ENCODE measurements at regions not wholly inside any gene's neighbourhood (a gene's known extent, or its start where the extent isn't known, plus 50 kb on each side); places are given as distances from the start of the nearest gene placed in this dataset.
A peak's percentile ranks its signal among the peaks of the same experiment; 100 is the strongest.
"Not testable (repeated sequence)": the region's sequence is repeated elsewhere in the genome, so short reads cannot be mapped to it uniquely, and the experiment has no call there.

DNA sequence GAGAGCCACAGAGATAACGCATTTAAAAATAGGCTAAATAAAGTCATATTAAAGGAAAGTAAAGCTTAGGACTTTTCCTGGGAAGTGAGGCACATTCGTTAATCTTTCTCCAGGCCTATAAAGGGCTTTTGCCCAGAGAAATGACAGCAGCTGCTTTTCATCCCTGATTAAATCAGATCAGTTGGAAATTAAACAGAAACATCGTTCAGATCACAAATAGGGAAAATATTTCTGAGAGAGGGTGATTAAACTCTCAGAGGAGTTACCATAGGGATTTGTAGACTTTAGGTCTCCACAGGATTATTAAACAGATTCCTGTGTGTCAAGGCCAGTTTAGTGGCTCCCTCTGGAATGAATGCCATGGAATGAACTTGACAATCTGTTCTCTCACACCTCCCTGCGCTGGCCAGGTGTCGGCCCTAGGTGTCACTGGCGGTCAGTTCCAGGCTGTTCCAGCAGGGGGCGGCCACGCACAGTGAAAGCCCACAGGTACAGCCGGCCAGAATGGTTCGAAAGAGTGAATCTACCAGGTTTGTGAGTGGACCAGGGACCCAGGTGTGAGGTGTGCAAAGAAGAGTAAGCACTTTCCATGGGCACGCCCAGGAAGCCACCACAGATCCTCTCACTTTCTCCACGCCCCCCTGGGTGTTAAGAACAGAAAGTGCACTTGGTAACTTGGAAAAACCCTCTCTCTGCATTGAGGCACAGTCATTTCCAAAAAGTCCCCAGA, 253.0 kb upstream of the RASGRP1 start:
- DNase-seq, result peak; percentile 58 to 74 (median 62)

DNA sequence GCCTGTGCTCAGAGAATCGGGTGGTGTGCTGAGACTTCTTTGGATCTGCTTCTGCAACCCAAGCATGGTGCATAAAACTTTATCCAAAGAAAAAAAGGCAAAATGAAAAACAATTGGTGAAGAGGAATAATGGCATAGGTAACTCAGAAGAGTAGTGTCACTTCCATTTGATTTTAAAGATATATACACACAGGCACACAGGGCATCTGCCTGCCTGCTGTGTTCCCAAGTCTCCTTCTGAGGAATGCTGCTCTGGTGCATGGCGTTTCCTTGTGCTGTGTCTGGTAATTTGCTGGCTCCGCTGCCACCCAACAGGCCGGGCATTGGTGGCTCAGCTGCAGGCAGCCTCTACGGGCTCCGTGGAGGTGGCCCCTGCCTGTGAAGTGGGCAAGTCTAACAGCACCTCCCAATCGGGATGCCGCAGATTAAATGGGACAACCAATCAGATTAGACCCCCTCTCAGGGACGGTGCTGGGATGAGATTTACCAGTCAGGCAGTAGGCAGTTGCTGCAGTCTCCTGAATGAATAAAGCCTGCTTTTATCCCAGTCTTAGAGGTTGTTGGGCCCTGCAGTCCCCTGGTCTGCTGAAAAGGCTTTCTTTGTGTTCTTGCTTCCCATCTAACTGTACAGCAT, 253.7 kb upstream of the RASGRP1 start:
- DNase-seq, result no peak

DNA sequence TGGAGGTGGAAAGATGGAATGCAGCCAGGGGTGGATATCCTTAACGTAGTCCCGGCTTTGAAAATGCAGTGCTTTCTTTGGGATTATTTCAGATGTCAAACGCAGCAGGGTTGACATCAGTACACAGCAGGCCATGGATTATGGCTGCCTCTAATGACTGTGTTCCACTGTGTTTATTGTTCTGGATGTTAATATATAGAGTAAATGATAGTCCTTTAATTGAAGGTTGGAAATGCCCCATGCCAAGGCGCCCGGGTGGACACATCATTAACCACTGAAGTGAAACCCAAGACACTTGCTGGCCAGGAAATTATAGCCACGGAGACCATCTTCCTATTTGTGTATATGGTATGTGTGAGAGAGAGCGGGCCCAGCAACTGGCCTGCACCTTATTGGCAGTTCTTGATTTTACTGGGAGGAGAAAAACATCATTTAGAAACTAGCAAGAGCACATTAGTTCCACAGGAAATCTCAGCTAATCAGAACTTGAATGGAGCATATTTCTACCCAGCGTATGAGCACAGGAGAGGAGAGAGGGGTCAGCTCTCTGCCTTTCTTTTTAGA, 254.9 kb upstream of the RASGRP1 start:
- DNase-seq, result no peak

DNA sequence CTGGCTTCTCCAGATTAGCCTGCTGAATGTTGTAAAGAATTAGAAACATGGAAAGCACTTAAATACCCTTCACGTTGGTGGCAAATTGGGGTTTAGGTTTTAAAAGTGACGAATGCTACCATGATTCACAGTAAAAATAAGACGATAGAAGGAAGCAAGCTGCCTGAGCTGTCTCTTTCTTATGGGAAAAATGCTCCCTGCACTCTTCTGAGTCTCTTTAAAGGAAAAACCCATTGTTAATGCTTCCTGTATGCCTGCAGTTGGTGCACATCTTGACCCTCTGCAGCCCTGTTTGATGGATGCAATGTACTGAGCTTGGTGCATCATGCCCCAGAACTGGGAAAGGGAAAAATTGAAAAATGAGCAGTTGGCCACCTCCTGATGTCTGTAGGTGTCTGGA, 258.6 kb upstream of the RASGRP1 start:
- DNase-seq, result no peak

DNA sequence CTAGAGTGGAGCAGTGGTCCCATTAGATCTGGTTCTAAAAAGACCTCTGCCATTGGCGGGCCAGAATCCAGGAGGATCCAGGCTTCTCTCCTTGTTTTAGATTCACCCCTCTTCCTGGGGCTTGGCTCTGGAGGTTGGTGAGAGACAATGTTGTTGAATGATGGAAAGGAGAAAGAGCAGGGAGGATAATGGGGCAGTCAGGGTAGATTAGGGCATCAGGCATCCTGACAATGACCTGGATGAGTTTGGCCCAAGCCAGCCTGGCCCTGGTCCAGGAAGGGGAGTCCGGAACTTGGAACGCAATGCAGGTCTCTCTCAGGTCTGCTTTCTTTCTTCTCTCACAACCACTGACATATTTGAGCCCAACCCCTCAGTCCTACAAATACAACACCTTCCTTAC, 260.1 kb upstream of the RASGRP1 start:
- DNase-seq, result no peak

DNA sequence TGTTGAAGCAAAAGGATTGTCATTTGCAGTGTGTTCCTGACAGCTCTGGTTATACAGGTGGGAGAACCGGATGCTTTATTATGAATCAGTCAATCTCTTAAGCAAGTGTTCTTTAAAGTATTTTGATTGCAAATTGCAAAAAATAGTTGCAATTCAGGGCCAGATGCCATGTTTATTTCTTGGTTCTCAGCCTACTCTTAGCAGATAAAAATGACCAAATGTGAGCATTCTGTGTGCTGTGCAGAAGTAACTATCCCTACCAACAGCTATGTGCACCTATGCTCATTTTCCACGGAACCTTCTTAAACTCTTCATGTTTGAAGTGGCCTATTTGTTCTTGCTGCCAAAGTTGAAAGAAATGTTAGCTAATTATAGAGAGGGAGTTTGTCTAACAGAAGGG, 262.3 kb upstream of the RASGRP1 start:
- DNase-seq, result no peak

DNA sequence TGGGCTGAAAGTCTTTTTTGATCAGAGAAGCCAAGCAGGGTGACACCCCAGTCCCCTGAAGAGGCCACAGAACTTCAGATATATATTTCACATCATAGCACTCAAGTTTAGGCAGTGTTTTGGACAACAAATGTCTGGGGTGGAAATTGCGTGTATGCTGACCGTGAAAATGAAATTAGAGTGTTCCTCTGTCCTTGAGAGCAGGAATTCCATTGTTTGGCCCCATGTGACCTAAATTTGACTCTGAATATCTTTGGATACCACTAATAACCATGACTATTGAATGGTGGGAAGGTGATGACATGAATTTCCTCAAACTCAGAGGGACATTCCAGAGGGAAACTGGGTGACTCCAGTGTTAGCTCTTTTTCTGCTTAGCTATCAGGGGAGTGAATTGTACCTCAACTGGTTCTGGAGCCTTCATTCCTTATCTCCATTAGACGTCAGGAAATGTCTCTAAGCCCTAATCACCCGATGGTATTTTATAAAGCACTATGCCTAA, 263.5 kb upstream of the RASGRP1 start:
- DNase-seq, result no peak

DNA sequence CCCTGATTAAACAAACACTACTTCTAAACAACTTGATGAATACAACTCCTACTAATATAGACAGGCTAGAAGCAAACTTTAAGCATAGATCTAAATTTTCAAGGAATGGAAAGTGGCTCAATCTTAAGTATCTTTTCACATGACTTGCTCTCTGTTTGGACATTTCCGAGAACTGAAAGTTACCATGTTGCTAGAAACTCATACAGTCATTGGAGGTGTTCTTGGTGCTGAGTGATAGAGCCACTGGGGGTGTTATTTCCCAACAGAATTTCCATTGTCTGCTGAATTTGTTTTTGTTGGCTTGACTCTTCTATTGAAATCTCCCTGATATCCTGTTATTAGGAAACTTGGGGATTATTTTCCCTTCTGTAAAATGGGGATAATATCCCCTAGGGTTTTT, 264.5 kb upstream of the RASGRP1 start:
- DNase-seq, result no peak

DNA sequence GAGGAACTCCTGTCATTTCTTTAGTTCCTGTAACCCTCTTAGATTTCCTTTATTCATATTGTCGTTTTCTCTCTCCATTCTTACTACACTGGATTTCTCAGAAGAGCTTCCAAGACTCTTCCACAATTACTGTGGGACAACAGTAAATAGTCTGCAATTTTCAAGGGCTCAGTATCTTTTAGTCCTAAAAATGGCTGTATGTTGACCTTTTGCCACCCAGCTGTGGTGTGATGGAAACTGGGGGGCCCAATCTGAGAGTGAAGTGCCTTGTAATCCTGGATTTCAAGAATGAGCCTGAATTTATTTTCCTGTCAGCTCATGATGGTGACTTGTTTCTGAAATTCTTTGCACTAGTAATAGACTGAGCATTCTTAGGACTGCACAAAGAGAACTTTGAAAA, 277.6 kb upstream of the RASGRP1 start:
- DNase-seq, result no peak

DNA sequence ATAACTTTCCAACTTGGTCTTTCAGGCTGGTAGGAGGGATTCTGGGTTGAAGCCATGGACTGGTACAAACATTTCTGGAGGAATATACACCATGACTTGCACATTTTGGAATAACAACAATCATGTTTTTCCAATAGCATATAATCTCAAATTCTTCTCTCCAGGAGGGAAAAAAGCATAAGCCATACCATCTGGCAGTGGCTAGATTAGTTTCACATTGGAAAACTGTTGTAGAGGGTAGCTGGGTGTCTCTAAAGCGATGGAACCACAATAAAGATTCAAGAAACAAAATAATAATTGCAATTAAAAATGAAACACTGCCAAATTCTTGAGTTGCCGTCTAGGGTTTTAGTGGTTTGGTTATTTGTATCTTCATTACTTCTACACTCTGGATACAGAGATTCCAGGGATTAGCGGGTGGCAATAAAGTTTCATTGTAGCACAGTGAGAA, 278.5 kb upstream of the RASGRP1 start:
- DNase-seq, result no peak

DNA sequence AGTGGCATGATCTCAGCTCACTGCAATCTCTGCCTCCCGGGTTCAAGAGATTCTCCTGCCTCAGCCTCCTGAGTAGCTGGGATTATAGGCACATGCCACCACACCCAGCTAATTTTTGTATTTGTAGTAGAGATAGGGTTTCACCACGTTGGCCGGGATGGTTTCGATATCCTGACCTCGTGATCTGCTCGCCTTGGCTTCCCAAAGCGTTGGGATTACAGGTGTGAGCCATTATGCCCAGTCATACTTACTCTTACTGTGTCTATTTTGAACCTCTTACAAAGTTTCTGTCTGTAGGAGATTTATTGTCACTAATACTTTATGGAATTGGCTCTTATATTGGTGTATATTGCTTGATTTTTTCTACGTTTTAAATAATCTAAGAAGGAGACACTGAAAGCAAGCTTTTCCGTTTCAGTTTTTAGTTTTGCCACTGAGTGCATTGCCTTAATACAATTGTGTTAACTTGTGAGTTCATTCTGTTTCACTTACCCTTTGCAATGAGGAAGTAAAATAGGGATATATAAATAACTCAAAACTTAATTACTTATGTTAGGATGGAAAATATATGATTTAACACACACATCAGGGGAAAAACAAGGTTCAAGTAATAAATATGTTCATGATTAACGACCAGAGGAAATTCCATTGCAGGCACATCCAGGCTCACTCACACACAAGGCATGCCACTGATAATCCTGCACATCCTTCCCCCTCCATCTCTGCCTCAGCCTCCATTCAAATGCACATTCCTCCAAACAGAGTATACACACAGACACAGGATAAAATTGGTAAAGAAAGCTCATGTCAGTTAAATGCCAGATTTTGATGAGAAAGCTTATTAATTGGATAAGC, 279.3 kb upstream of the RASGRP1 start:
- DNase-seq, result no peak

DNA sequence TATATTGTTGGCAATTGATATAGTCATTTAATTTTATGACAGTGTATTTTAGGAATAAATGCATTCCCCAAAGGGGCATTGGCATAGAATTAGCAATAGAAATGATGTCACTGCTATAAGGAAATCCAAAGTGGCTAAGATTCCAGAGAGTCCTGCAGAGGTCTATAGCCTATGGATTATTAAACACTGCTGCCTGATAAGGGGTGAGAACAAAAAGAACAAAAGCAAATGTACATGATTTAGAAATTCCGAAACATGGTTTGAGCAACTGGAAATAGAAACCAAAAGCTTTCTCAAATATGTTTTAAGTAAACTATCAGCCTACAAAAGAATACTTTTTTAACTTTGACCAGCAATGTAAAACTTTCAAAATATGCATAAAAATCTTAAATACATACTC, 280.1 kb upstream of the RASGRP1 start:
- no peak for DNase-seq

DNA sequence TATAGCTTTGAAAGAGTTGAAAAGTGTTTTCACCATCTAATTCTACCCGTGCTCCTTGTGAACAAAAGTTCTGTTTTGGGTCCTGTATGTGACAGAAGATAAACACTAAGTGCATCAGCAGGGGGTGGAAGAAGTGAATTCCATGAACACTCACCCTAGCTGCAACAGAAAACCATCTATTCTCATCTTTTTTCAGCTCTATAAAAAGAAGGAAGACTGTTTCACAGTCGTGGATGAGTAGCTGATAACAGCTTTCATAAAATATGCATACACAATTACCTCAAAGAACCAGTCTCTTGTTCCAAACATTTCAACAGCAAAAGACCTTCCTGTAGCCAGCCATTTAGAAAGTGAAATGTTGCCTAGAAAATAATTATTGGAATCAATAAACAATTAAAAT, 281.7 kb upstream of the RASGRP1 start:
- no peak for DNase-seq

DNA sequence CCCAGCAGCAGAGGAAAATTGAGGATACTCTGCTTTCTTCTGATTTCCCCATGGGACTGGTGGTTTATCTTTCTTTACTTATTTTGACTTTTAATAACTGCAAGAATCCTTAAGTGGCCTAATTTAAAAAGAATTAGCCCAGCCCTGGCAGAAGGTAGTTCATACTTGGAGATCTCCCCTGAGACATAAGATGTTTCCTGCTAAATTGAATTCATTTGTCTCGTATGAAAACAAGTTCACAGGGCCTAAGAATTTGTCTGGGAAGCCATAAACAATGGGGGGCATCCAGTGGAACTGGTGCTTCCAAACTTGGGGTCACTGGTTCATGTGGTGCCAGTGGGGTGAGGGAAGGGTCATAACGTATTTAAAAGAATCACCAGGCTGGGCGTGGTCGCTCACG, 283.1 kb upstream of the RASGRP1 start:
- DNase-seq, result no peak

DNA sequence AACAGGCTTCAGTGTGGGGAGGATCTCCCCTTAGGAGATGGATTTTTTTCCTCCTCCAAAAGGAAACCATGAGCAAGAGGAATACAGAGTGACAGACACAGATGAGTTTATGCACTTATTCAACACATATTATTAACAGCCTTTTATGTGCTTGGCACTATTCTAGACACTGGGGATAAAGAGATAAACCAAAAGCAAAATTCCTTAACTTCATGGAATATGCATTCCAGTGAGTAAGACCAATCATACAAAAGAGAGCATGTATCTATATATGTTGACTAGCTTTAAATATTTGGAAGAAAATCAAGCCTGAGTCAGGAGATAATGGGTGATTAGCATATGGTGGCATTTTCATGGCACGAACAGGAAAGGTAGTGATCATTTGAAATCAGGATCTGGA, 284.4 kb upstream of the RASGRP1 start:
- no peak for DNase-seq

DNA sequence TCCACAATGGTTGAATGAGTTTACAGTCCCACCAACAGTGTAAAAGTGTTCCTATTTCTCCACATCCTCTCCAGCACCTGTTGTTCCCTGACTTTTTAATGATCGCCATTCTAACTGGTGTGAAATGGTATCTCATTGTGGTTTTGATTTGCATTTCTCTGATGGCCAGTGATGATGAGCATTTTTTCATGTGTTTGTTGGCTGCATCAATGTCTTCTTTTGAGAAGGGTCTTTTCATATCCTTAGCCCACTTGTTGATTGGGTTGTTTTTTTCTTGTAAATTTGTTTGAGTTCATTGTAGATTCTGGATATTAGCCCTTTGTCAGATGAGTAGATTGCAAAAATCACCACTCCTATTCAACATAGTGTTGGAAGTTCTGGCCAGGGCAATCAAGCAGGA, 287.6 kb upstream of the RASGRP1 start:
- DNase-seq, result not testable (repeated sequence)

DNA sequence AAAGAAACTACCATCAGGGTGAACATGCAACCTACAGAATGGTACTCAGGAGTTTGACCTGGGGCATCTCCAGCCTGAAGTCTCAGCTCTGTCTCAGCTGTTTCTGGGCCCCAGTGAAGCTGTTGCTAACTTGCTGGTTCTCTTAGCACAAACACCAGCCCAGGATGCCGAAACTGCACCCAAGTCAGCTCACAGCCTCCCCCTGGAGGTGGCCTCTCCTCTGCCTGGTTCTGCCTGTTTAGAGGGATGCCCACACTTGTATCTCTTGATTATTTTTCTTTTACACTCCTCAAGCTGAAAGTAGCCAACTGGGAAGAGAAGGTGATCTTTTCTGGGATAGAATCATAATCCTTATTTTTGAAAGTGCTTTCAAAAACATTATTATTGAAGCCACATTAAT, 289.0 kb upstream of the RASGRP1 start:
- peak in 3 of 5 donors; percentile 12 to 14 (median 14) for DNase-seq

DNA sequence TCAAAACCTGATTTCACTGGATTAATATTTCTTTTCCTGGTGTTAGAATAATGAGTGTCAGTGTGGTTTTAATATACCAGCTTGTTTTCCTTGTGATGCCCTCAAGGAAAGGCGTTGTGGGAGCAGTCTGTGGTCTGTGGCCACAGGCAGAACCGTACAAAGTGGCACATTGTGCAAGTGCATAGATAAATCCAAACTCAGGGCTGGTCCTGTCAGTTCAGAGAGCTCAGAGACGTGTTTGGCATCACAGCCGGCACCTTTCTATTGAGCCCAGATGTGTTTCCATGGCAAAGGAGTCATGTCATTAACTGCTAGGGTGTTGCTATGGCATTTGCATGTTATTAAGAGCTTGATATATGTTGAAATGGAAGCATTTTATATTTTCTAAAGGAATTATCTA, 289.9 kb upstream of the RASGRP1 start:
- no peak for DNase-seq

DNA sequence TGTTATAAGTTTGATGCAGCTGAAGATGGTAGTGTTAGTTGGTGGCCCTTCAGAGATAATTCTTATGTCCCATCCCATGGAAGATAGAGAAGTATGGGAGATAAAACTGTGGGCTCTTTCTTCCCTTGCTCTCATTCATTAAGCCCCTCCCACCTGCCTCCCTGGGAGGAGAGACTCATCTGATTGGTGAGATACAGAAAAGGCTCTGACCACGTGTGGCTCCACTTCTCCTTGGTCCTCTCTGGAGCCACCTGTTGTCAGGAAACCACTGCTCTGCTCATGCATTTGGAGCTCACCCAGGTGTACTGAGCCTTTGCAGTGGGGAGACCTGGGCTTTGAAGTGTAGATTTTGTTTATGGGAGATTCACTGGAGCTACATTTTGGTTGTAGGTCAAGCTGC, 293.2 kb upstream of the RASGRP1 start:
- no peak for DNase-seq

DNA sequence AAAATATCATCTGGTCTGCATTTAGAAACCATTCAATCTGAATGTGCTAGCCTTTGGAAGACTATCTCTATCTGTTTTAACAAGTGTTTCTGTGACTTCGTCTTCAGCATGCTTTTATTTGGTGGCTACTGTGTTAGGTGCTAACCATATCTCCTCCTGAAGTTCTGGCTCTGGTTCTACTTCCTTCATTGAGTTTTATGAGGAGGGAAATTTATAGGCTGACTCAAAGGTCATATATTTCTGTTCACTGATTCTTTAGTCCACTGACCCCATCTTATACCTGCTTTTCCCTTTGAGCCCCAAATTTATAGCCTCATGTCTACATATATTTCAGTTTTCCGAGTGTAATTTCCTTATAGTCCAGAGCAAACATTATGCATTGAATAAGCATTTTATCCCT, 295.0 kb upstream of the RASGRP1 start:
- DNase-seq, result no peak

DNA sequence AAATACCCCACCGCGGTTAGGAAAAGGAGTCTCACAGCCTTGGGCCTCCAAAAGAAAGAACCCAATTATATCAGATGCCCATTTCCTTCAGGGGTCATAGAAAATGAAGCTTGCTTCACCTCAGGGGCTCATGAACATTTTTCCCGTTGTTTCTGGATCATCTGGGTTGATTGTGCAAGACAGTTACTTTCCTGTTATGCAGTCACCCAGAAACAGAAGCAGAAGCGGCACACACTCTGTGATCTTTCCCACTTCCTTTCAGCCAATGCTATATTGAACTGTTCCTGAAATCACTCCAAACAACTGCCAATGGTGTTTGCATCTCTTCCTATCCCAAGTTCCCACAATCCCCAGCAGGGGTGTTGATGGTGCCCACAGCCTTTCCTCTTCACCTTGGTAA, 295.6 kb upstream of the RASGRP1 start:
- DNase-seq, result no peak

DNA sequence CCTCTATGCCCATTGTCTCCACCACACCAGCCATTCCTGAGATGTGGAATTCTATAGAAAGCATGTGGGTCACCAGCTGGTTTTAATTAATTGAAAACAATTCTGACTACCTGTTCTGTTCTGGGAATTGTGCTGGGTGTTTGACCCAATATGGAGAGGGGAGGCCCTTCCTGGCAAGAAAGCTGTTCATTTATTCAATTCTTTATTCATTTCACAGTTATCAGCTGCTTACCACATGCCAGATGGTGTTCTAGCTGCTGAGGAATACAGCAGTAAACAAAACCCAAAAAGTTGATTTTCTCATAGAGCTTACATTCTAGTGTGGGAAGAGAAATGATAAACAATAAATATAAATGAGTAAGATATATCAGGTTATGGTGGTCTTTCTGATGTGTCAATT, 296.1 kb upstream of the RASGRP1 start:
- no peak for DNase-seq

DNA sequence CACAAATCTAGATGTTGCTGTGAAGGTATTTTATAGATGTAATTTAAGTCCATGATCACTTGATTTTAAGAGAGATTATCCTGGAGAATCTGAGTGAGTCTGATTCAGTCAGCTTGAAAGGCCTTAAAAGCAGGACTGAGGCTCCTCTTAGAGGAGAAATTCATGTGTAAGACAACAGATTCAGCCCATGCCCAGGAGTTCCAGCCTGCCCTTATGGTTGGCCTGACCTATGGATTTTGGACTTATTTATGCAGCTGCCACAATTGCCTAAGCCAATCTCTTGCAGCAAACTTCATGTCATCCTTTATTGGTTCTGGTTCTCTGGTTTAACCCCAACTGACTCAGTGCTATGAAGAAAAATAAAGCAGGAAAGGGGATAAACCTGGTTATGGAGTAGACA, 296.5 kb upstream of the RASGRP1 start:
- no peak for DNase-seq

All from T-helper 1 cell (primary cell).